ENCODE measurements at regions not wholly inside any gene's neighbourhood (a gene's known extent, or its start where the extent isn't known, plus 50 kb on each side); places are given as distances from the start of the nearest gene placed in this dataset.

GRCh38 chr12:3376779-3377455 lies 114.1 kb upstream of the PRMT8 start:
- Histone ChIP-seq H3K4me3 (ENCODE audit: low read depth in 1 of 3, low read length in 3 of 3) (no peak overlapping the region), H3K4me1 (ENCODE audit: control insufficient read depth in 4 of 4, insufficient read depth in 4 of 4, low read length in 3 of 4) (no peaks in the 10 kb centered on the region), H3K36me3 (ENCODE audit: control insufficient read depth in 4 of 4, insufficient read depth in 3 of 4, low read depth in 1 of 4, low read length in 3 of 4) (no peaks in the 10 kb centered on the region), H3K9me3 (ENCODE audit: control insufficient read depth in 4 of 4, low read length in 3 of 4) (no peaks in the 10 kb centered on the region), H3K27me3 (ENCODE audit: control insufficient read depth in 4 of 4, insufficient read depth in 4 of 4, low read length in 3 of 4) (no peaks in the 10 kb centered on the region), H3K27ac (ENCODE audit: low read depth in 1 of 2, low read length in 2 of 2) (no peak overlapping the region), H3K9ac (ENCODE audit: low read depth in 1 of 2, low read length in 2 of 2) (no peak overlapping the region)
- WGBS: 76% methylated on average over 5 of the region's 5 CpGs
- no peak for TF ChIP-seq JUND (IDR thresholded peaks at IDR 0.05)
- DNase-seq (ENCODE audit: low spot score): no peak

GRCh38 chr12:3378655-3379054 lies 112.3 kb upstream of the PRMT8 start:
- Histone ChIP-seq H3K27ac (ENCODE audit: low read depth in 1 of 2, low read length in 2 of 2) (no peak overlapping the region), H3K4me3 (ENCODE audit: low read depth in 1 of 3, low read length in 3 of 3) (no peak overlapping the region), H3K4me1 (ENCODE audit: control insufficient read depth in 4 of 4, insufficient read depth in 4 of 4, low read length in 3 of 4) (no peaks in the 10 kb centered on the region), H3K9me3 (ENCODE audit: control insufficient read depth in 4 of 4, low read length in 3 of 4) (no peaks in the 10 kb centered on the region), H3K9ac (ENCODE audit: low read depth in 1 of 2, low read length in 2 of 2) (no peak overlapping the region), H3K27me3 (ENCODE audit: control insufficient read depth in 4 of 4, insufficient read depth in 4 of 4, low read length in 3 of 4) (peaks cover 0 to 2% (median 0%) of the 10 kb centered on the region in 4 donors), H3K36me3 (ENCODE audit: control insufficient read depth in 4 of 4, insufficient read depth in 3 of 4, low read depth in 1 of 4, low read length in 3 of 4) (no peaks in the 10 kb centered on the region)
- no peak for DNase-seq (ENCODE audit: low spot score)
- 84% methylated on average over 4 of the region's 4 CpGs for WGBS
- no peak for TF ChIP-seq RAD21 (IDR thresholded peaks at IDR 0.05)
- no peak for TF ChIP-seq CTCF (IDR thresholded peaks at IDR 0.05; ENCODE audit: low read depth, low read length, missing input control)
- TF ChIP-seq ZBTB33 (IDR thresholded peaks at IDR 0.05): no peak
- no peak for TF ChIP-seq SP1 (IDR thresholded peaks at IDR 0.05)
- TF ChIP-seq FOXA2 (IDR thresholded peaks at IDR 0.05): no peak
- no peak for TF ChIP-seq NR2F2 (IDR thresholded peaks at IDR 0.05)
- TF ChIP-seq FOXA1 (IDR thresholded peaks at IDR 0.05): no peak

GRCh38 chr12:3379079-3379478 lies 111.9 kb upstream of the PRMT8 start:
- Histone ChIP-seq H3K4me3 (ENCODE audit: low read depth in 1 of 3, low read length in 3 of 3) (no peak overlapping the region), H3K4me1 (ENCODE audit: control insufficient read depth in 4 of 4, insufficient read depth in 4 of 4, low read length in 3 of 4) (no peaks in the 10 kb centered on the region), H3K27ac (ENCODE audit: low read depth in 1 of 2, low read length in 2 of 2) (no peak overlapping the region), H3K36me3 (ENCODE audit: control insufficient read depth in 4 of 4, insufficient read depth in 3 of 4, low read depth in 1 of 4, low read length in 3 of 4) (no peaks in the 10 kb centered on the region), H3K9ac (ENCODE audit: low read depth in 1 of 2, low read length in 2 of 2) (no peak overlapping the region), H3K9me3 (ENCODE audit: control insufficient read depth in 4 of 4, low read length in 3 of 4) (no peaks in the 10 kb centered on the region), H3K27me3 (ENCODE audit: control insufficient read depth in 4 of 4, insufficient read depth in 4 of 4, low read length in 3 of 4) (peaks cover 0 to 2% (median 0%) of the 10 kb centered on the region in 4 donors)
- no peak for DNase-seq (ENCODE audit: low spot score)
- WGBS: 65% methylated on average over 6 of the region's 6 CpGs
- TF ChIP-seq RAD21 (IDR thresholded peaks at IDR 0.05): no peak
